K562 (cell line): ENCODE measurements at regions not wholly inside any gene's neighbourhood (a gene's known extent, or its start where the extent isn't known, plus 50 kb on each side); places are given as distances from the start of the nearest gene placed in this dataset.

ENCODE experiments used
- BCLAF1 ChIP-seq, 2 experiments: fragments of 450-650 bp in 1 of 2; IDR thresholded peaks; 2 replicates each; pipeline ENCODE4 v1.6.1; 2011 to 2017; ENCODE audit warnings: low read depth in 2 of 2, antibody characterized with exemption in 1 of 2, borderline replicate concordance in 1 of 2, low read length in 1 of 2, mild to moderate bottlenecking in 1 of 2, mixed read lengths in 1 of 2; ENCODE audit not compliant: control insufficient read depth in 1 of 2
- CCAR2 ChIP-seq: fragments of 200-400 bp; formaldehyde crosslinking; IDR thresholded peaks from 2 replicates; pipeline ENCODE4 v1.6.1; 2017; ENCODE audit warnings: mild to moderate bottlenecking, low read depth, low read length
- E2F1 ChIP-seq: sonication (generic); formaldehyde crosslinking; IDR thresholded peaks from 2 replicates; pipeline ENCODE4 v1.8.1; 2023; ENCODE audit warnings: mild to moderate bottlenecking, missing genetic modification reagents, moderate library complexity
- HDAC2 ChIP-seq: fragments of 450-650 bp; IDR thresholded peaks from 2 replicates; pipeline ENCODE4 v1.6.1; 2016; ENCODE audit warnings: mild to moderate bottlenecking
- JUN ChIP-seq, 2 experiments: sonication (generic) in 1 of 2; formaldehyde crosslinking in 1 of 2; IDR thresholded peaks; 2 replicates each; pipeline versions ENCODE4 v1.6.1 to v1.8.0; 2012 to 2022; ENCODE audit warnings: borderline replicate concordance in 2 of 2, mild to moderate bottlenecking in 2 of 2, improper control_type of control experiment in 1 of 2, low read depth in 1 of 2, low read length in 1 of 2, missing genetic modification reagents in 1 of 2
- MAZ ChIP-seq, 2 experiments: fragments of 450-650 bp in 1 of 2; sonication (generic) in 1 of 2; formaldehyde crosslinking; IDR thresholded peaks in 1 of 2; conservative IDR thresholded peaks in 1 of 2; 2 replicates each; pipeline versions ENCODE4 v1.4.0 to v1.5.0; 2020; ENCODE audit warnings: mild to moderate bottlenecking in 1 of 2, missing genetic modification reagents in 1 of 2
- MED1 ChIP-seq: sonication (generic); formaldehyde crosslinking; IDR thresholded peaks from 2 replicates; pipeline ENCODE4 v1.8.1; 2023; ENCODE audit warnings: missing genetic modification reagents, borderline replicate concordance
- POLR2A ChIP-seq: fragments of 450-650 bp; conservative IDR thresholded peaks from 2 replicates; pipeline ENCODE4 v1.6.1; 2016
- SRF ChIP-seq, 2 experiments: fragments of 250-450, 450-650 bp in 1 of 2; sonication (Bioruptor Pico) in 1 of 2; sonication (generic) in 1 of 2; formaldehyde crosslinking; IDR thresholded peaks; 2 replicates each; pipeline versions ENCODE4 v1.5.0 to v1.5.1; 2020 to 2022; ENCODE audit warnings: mild to moderate bottlenecking in 1 of 2, missing genetic modification reagents in 1 of 2
- TF ChIP-seq, protein P1 (sequence below), 2 experiments: fragments of 450-650 bp; formaldehyde crosslinking in 1 of 2; IDR thresholded peaks; 2 replicates each; pipeline versions ENCODE4 v1.4.0 to v1.6.1; 2014 to 2020; ENCODE audit warnings: mild to moderate bottlenecking in 2 of 2, borderline replicate concordance in 1 of 2, low read depth in 1 of 2
- TF ChIP-seq, protein P2 (sequence below): fragments of 450-650 bp; IDR thresholded peaks from 2 replicates; pipeline ENCODE4 v1.6.1; 2017; ENCODE audit warnings: antibody characterized with exemption, mild to moderate bottlenecking
- TF ChIP-seq, protein P3 (sequence below), 2 experiments: fragments of 450-650 bp in 1 of 2; sonication (generic) in 1 of 2; formaldehyde crosslinking in 1 of 2; IDR thresholded peaks in 1 of 2; conservative IDR thresholded peaks in 1 of 2; 2 replicates each; pipeline versions ENCODE4 v1.6.1 to v1.8.1; 2016 to 2023; ENCODE audit warnings: mild to moderate bottlenecking in 2 of 2, moderate library complexity in 2 of 2, inconsistent platforms in 1 of 2, missing genetic modification reagents in 1 of 2

DNA sequence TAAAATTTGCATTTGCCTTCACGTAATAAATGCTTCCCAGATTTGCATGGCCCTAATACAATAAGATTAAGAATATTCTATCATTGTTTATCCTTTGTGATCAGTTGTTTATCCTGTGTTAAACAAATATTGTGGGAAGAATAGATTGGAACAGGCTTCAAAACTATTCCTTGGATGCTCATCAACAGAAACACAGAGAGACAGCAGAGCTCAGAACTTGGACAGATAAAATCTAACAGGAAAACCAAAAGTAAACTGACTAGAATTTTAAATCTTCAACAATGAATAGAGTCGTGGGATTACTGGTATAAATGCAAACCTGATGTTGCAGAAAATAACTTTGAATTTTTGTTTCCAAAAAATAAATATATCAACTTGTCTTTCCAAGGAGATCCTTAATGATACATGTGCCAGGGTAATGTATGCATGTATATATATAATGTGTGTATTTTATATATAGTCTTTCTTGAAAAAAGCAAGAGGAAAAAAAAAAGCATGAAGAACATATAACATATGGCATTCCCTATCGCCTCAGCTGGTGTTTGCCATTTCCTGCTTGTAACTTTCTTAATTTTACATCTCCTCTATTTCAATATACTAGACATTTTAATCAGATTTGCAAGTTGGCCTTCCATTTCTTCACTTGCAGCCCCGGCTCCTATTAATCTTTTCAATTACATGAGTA is 59.9 kb upstream of the TANK start:
- TF ChIP-seq, protein P1, sequence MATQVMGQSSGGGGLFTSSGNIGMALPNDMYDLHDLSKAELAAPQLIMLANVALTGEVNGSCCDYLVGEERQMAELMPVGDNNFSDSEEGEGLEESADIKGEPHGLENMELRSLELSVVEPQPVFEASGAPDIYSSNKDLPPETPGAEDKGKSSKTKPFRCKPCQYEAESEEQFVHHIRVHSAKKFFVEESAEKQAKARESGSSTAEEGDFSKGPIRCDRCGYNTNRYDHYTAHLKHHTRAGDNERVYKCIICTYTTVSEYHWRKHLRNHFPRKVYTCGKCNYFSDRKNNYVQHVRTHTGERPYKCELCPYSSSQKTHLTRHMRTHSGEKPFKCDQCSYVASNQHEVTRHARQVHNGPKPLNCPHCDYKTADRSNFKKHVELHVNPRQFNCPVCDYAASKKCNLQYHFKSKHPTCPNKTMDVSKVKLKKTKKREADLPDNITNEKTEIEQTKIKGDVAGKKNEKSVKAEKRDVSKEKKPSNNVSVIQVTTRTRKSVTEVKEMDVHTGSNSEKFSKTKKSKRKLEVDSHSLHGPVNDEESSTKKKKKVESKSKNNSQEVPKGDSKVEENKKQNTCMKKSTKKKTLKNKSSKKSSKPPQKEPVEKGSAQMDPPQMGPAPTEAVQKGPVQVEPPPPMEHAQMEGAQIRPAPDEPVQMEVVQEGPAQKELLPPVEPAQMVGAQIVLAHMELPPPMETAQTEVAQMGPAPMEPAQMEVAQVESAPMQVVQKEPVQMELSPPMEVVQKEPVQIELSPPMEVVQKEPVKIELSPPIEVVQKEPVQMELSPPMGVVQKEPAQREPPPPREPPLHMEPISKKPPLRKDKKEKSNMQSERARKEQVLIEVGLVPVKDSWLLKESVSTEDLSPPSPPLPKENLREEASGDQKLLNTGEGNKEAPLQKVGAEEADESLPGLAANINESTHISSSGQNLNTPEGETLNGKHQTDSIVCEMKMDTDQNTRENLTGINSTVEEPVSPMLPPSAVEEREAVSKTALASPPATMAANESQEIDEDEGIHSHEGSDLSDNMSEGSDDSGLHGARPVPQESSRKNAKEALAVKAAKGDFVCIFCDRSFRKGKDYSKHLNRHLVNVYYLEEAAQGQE (IDR thresholded peaks at IDR 0.05; ENCODE audit: borderline replicate concordance), result no peak
- TF ChIP-seq, protein P1 (CRISPR knock-in tag; IDR thresholded peaks at IDR 0.05; ENCODE audit: low read depth), result no peak
- TF ChIP-seq MED1 (CRISPR knock-in tag) (no peak), E2F1 (CRISPR knock-in tag) (no peak), POLR2A (no peak), MAZ (CRISPR knock-in tag; conservative IDR thresholded peaks at IDR 0.05 in 1 of 2, IDR thresholded peaks at IDR 0.05 in 1 of 2) (no peak), SRF (CRISPR knock-in tag; IDR thresholded peaks at IDR 0.05) (no peak), JUN (IDR thresholded peaks at IDR 0.05; ENCODE audit: borderline replicate concordance, low read depth, low read length) (no peak), JUN (CRISPR knock-in tag; IDR thresholded peaks at IDR 0.05; ENCODE audit: borderline replicate concordance) (no peak), BCLAF1 (IDR thresholded peaks at IDR 0.05; ENCODE audit: borderline replicate concordance in 1 of 2, control insufficient read depth in 1 of 2, low read depth in 2 of 2, low read length in 1 of 2) (no peak), HDAC2 (no peak), CCAR2 (no peak)
- TF ChIP-seq, protein P2, sequence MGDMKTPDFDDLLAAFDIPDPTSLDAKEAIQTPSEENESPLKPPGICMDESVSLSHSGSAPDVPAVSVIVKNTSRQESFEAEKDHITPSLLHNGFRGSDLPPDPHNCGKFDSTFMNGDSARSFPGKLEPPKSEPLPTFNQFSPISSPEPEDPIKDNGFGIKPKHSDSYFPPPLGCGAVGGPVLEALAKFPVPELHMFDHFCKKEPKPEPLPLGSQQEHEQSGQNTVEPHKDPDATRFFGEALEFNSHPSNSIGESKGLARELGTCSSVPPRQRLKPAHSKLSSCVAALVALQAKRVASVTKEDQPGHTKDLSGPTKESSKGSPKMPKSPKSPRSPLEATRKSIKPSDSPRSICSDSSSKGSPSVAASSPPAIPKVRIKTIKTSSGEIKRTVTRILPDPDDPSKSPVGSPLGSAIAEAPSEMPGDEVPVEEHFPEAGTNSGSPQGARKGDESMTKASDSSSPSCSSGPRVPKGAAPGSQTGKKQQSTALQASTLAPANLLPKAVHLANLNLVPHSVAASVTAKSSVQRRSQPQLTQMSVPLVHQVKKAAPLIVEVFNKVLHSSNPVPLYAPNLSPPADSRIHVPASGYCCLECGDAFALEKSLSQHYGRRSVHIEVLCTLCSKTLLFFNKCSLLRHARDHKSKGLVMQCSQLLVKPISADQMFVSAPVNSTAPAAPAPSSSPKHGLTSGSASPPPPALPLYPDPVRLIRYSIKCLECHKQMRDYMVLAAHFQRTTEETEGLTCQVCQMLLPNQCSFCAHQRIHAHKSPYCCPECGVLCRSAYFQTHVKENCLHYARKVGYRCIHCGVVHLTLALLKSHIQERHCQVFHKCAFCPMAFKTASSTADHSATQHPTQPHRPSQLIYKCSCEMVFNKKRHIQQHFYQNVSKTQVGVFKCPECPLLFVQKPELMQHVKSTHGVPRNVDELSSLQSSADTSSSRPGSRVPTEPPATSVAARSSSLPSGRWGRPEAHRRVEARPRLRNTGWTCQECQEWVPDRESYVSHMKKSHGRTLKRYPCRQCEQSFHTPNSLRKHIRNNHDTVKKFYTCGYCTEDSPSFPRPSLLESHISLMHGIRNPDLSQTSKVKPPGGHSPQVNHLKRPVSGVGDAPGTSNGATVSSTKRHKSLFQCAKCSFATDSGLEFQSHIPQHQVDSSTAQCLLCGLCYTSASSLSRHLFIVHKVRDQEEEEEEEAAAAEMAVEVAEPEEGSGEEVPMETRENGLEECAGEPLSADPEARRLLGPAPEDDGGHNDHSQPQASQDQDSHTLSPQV, result no peak
- TF ChIP-seq, protein P3, sequence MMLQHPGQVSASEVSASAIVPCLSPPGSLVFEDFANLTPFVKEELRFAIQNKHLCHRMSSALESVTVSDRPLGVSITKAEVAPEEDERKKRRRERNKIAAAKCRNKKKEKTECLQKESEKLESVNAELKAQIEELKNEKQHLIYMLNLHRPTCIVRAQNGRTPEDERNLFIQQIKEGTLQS (IDR thresholded peaks at IDR 0.05), result no peak
- TF ChIP-seq, protein P3 (CRISPR knock-in tag; conservative IDR thresholded peaks at IDR 0.05), result no peak
